Activated naive CD4-positive, alpha-beta T cell treated with anti-CD3 and anti-CD28 coated beads, Interleukin-2, amount 50 U/mL, for 72 hours (primary cell): ENCODE measurements at regions not wholly inside any gene's neighbourhood (a gene's known extent, or its start where the extent isn't known, plus 50 kb on each side); places are given as distances from the start of the nearest gene placed in this dataset.

Experiments used
- ATAC-seq, 2 donors: fragments of 150-1000 bp; cut with Tn5 transposase; 2 replicates each; pipeline ENCODE4 v1.10.0; 2021; ENCODE audit warnings: mild to moderate bottlenecking in 2 of 2, moderate library complexity in 2 of 2
- DNase-seq, 2 donors: peaks; one replicate each; pipeline ENCODE4 v3.0.0; 2021 to 2022; ENCODE audit warnings: low spot score in 2 of 2
- H3K27ac Mint-ChIP-seq, 2 donors: one replicate each; pipeline ENCODE4 v1.8.0; 2022; ENCODE audit warnings: mild to moderate bottlenecking in 2 of 2, mixed read lengths in 2 of 2
- H3K36me3 Mint-ChIP-seq, 2 donors: one replicate each; pipeline ENCODE4 v1.8.0; 2022; ENCODE audit warnings: mixed read lengths in 2 of 2
- H3K9me3 Mint-ChIP-seq, 2 donors: one replicate each; pipeline ENCODE4 v1.8.0; 2022; ENCODE audit warnings: mixed read lengths in 2 of 2

GRCh38 chr2:236678307-236678975 is 108.8 kb downstream of the ACKR3 start:
- Mint-ChIP-seq H3K27ac (no peak overlapping the region), H3K36me3 (no peaks in the 10 kb centered on the region), H3K9me3 (no peaks in the 10 kb centered on the region)
- DNase-seq (no peak), ATAC-seq (no peak)

- Mint-ChIP-seq H3K36me3 (no peaks in the 10 kb centered on the region), H3K9me3 (no peaks in the 10 kb centered on the region), H3K27ac (no peak overlapping the region)
- DNase-seq (no peak), ATAC-seq (no peak)
Observed at GRCh38 chr2:236679884-236680860, 110.5 kb downstream of the ACKR3 start.

GRCh38 chr2:236682651-236683422 is 113.2 kb downstream of the ACKR3 start:
- Mint-ChIP-seq H3K27ac (peak overlapping the region in 1 of 2 donors; percentile 55), H3K36me3 (no peaks in the 10 kb centered on the region), H3K9me3 (no peaks in the 10 kb centered on the region)
- ATAC-seq (no peak), DNase-seq (no peak)

- H3K9me3 Mint-ChIP-seq: no peaks in the 10 kb centered on the region
- no peak overlapping the region for H3K27ac Mint-ChIP-seq
- ATAC-seq (no peak), DNase-seq (no peak)
- no peaks in the 10 kb centered on the region for H3K36me3 Mint-ChIP-seq
Observed at GRCh38 chr2:236684504-236685256, 115.1 kb downstream of the ACKR3 start.

GRCh38 chr2:236685361-236685760 is 115.7 kb downstream of the ACKR3 start:
- Mint-ChIP-seq H3K36me3 (no peaks in the 10 kb centered on the region), H3K9me3 (no peaks in the 10 kb centered on the region), H3K27ac (no peak overlapping the region)
- DNase-seq (no peak), ATAC-seq (no peak)

GRCh38 chr2:236685979-236686520 is 116.4 kb downstream of the ACKR3 start:
- Mint-ChIP-seq H3K9me3 (no peaks in the 10 kb centered on the region), H3K36me3 (no peaks in the 10 kb centered on the region), H3K27ac (no peak overlapping the region)
- DNase-seq (no peak), ATAC-seq (no peak)

- ATAC-seq (no peak), DNase-seq (no peak)
- Mint-ChIP-seq H3K36me3 (no peaks in the 10 kb centered on the region), H3K27ac (no peak overlapping the region), H3K9me3 (no peaks in the 10 kb centered on the region)
Observed at GRCh38 chr2:236686561-236686960, 116.9 kb downstream of the ACKR3 start.

GRCh38 chr2:236687296-236687965 is 117.8 kb downstream of the ACKR3 start:
- ATAC-seq: no peak
- no peaks in the 10 kb centered on the region for H3K36me3 Mint-ChIP-seq
- no peak overlapping the region for H3K27ac Mint-ChIP-seq
- no peak for DNase-seq
- H3K9me3 Mint-ChIP-seq: no peaks in the 10 kb centered on the region

- DNase-seq (no peak), ATAC-seq (no peak)
- H3K9me3 Mint-ChIP-seq: no peaks in the 10 kb centered on the region
- H3K27ac Mint-ChIP-seq: no peak overlapping the region
- H3K36me3 Mint-ChIP-seq: no peaks in the 10 kb centered on the region
Observed at GRCh38 chr2:236688157-236688556, 118.5 kb downstream of the ACKR3 start.

- DNase-seq: no peak
- no peaks in the 10 kb centered on the region for H3K36me3 Mint-ChIP-seq
- no peak overlapping the region for H3K27ac Mint-ChIP-seq
- no peaks in the 10 kb centered on the region for H3K9me3 Mint-ChIP-seq
- ATAC-seq: no peak
Observed at GRCh38 chr2:236688563-236689392, 119.2 kb downstream of the ACKR3 start.

GRCh38 chr2:236689393-236689700 is 119.7 kb downstream of the ACKR3 start:
- ATAC-seq: no peak
- no peak overlapping the region for H3K27ac Mint-ChIP-seq
- H3K9me3 Mint-ChIP-seq: no peaks in the 10 kb centered on the region
- DNase-seq: no peak
- no peaks in the 10 kb centered on the region for H3K36me3 Mint-ChIP-seq

- no peak overlapping the region for H3K27ac Mint-ChIP-seq
- ATAC-seq (no peak), DNase-seq (no peak)
- H3K36me3 Mint-ChIP-seq: no peaks in the 10 kb centered on the region
- no peaks in the 10 kb centered on the region for H3K9me3 Mint-ChIP-seq
Observed at GRCh38 chr2:236689981-236690380, 120.4 kb downstream of the ACKR3 start.

GRCh38 chr2:236690726-236691125 is 121.1 kb downstream of the ACKR3 start:
- no peaks in the 10 kb centered on the region for H3K36me3 Mint-ChIP-seq
- no peak overlapping the region for H3K27ac Mint-ChIP-seq
- no peak for DNase-seq
- no peak for ATAC-seq
- H3K9me3 Mint-ChIP-seq: no peaks in the 10 kb centered on the region

GRCh38 chr2:236691799-236692167 is 122.2 kb downstream of the ACKR3 start:
- peak overlapping the region in 1 of 2 donors; percentile 82 for H3K27ac Mint-ChIP-seq
- H3K36me3 Mint-ChIP-seq: no peaks in the 10 kb centered on the region
- no peak for ATAC-seq
- no peak for DNase-seq
- no peaks in the 10 kb centered on the region for H3K9me3 Mint-ChIP-seq

GRCh38 chr2:236692937-236693336 is 123.3 kb downstream of the ACKR3 start:
- DNase-seq (no peak), ATAC-seq (no peak)
- Mint-ChIP-seq H3K36me3 (no peaks in the 10 kb centered on the region), H3K27ac (no peak overlapping the region), H3K9me3 (no peaks in the 10 kb centered on the region)
